Caco-2 (cell line): ENCODE measurements at regions not wholly inside any gene's neighbourhood (a gene's known extent, or its start where the extent isn't known, plus 50 kb on each side); places are given as distances from the start of the nearest gene placed in this dataset.

Source experiments
- BruUV-seq: library from RNA; stranded (reverse); fragments of 400-500 nt; replicated peaks from 2 replicates; lab custom pipeline; 2021; lab: Mats Ljungman, UMichigan
- CTCF ChIA-PET: fragments of 300-600 bp; sonication (Branson Sonifier 250); formaldehyde crosslinking; loops from one replicate; lab custom pipeline; 2022; ENCODE audit warnings: antibody characterized with exemption; lab: Charles Lee
- POLR2A ChIA-PET: fragments of 300-600 bp; sonication (Branson Sonifier 250); formaldehyde crosslinking; loops from one replicate; lab custom pipeline; 2022; ENCODE audit warnings: antibody characterized with exemption; lab: Charles Lee
- DNase-seq, 2 experiments: peaks; one replicate each; pipeline versions ENCODE4 v3.0.0 to v3.0.0-alpha.2; 2020 to 2022
- H3K27me3 ChIP-seq: replicated peaks from 2 replicates; pipeline ENCODE4 v1.6.0; 2011; ENCODE audit warnings: low read length; ENCODE audit not compliant: control insufficient read depth, insufficient read depth
- H3K36me3 ChIP-seq: 2 replicates; pipeline ENCODE4 v1.5.1; 2011; ENCODE audit warnings: low read length; ENCODE audit not compliant: control insufficient read depth, insufficient read depth
- H3K4me1 ChIP-seq: fragments of 250-450 bp; sonication (Bioruptor Pico); 2 replicates; pipeline ENCODE4 v1.5.1; 2020; ENCODE audit warnings: mild to moderate bottlenecking
- H3K4me3 ChIP-seq: 2 replicates; pipeline ENCODE4 v1.5.1; 2011; ENCODE audit warnings: low read depth, mild to moderate bottlenecking, control low read depth, low read length
- H3K9me3 ChIP-seq: fragments of 250-450 bp; sonication (Bioruptor Pico); 2 replicates; pipeline ENCODE4 v1.5.1; 2020; ENCODE audit warnings: mild to moderate bottlenecking, moderate library complexity
- H3K27ac Mint-ChIP-seq: one replicate; pipeline ENCODE4 v1.8.0; 2022; ENCODE audit warnings: mixed read lengths; ENCODE audit not compliant: unreplicated experiment
- H3K27me3 Mint-ChIP-seq: one replicate; pipeline ENCODE4 v1.8.0; 2022; ENCODE audit warnings: mixed read lengths; ENCODE audit not compliant: insufficient read depth, unreplicated experiment
- H3K36me3 Mint-ChIP-seq: one replicate; pipeline ENCODE4 v1.8.0; 2022; ENCODE audit warnings: mild to moderate bottlenecking, mixed read lengths; ENCODE audit not compliant: insufficient read depth, unreplicated experiment
- H3K4me1 Mint-ChIP-seq: one replicate; pipeline ENCODE4 v1.8.0; 2022; ENCODE audit warnings: low read depth, mixed read lengths; ENCODE audit not compliant: unreplicated experiment
- H3K4me3 Mint-ChIP-seq: one replicate; pipeline ENCODE4 v1.8.0; 2022; ENCODE audit warnings: mild to moderate bottlenecking, moderate library complexity, mixed read lengths; ENCODE audit not compliant: unreplicated experiment
- H3K9me3 Mint-ChIP-seq: one replicate; pipeline ENCODE4 v1.8.0; 2022; ENCODE audit warnings: mixed read lengths; ENCODE audit not compliant: unreplicated experiment
- intact Hi-C: fragments of 100-400 bp; cut with micrococcal nuclease; formaldehyde crosslinking; loops from one replicate; pipeline ENCODE4 v1.10.0; 2022; ENCODE audit not compliant: unreplicated experiment
- TF ChIP-seq, protein P1 (sequence below), 2 experiments: fragments of 200-600 bp in 1 of 2; IDR thresholded peaks; 1 replicate in 1 of 2; 2 replicates in 1 of 2; pipeline versions ENCODE4 v1.5.1 to v1.8.0; 2011 to 2022; ENCODE audit warnings: antibody characterized with exemption in 1 of 2, control low read depth in 1 of 2, inconsistent platforms in 1 of 2, low read depth in 1 of 2, low read length in 1 of 2, mild to moderate bottlenecking in 1 of 2, moderate library complexity in 1 of 2; ENCODE audit not compliant: insufficient read depth in 1 of 2, severe bottlenecking in 1 of 2, unreplicated experiment in 1 of 2

DNA sequence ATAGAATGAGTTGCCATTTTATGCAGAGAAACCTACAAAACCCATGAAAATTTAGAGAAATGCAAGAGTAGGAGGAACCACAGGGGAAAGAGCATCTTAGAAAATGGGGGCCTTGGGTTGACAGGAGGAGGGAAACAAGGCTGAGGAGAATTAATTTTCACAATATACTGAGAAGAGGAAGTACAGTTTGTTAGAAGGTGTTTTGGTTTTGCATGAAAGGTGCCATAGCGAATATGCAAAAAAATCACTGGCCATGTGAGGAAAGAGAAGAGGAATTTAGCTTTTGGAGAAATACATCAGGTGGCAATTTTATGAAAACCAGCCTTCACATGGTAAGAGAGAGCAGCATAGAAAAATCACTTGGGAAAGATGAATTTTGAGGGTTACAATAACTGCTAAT lies 413.9 kb upstream of the C2CD4B start:
- TF ChIP-seq, protein P1, sequence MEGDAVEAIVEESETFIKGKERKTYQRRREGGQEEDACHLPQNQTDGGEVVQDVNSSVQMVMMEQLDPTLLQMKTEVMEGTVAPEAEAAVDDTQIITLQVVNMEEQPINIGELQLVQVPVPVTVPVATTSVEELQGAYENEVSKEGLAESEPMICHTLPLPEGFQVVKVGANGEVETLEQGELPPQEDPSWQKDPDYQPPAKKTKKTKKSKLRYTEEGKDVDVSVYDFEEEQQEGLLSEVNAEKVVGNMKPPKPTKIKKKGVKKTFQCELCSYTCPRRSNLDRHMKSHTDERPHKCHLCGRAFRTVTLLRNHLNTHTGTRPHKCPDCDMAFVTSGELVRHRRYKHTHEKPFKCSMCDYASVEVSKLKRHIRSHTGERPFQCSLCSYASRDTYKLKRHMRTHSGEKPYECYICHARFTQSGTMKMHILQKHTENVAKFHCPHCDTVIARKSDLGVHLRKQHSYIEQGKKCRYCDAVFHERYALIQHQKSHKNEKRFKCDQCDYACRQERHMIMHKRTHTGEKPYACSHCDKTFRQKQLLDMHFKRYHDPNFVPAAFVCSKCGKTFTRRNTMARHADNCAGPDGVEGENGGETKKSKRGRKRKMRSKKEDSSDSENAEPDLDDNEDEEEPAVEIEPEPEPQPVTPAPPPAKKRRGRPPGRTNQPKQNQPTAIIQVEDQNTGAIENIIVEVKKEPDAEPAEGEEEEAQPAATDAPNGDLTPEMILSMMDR (IDR thresholded peaks at IDR 0.05; ENCODE audit: insufficient read depth in 1 of 2, low read depth in 1 of 2, low read length in 1 of 2, severe bottlenecking in 1 of 2, unreplicated experiment in 1 of 2), result no peak
- no peaks in the 10 kb centered on the region for H3K27me3 ChIP-seq
- intact Hi-C loops, result no loop called here
- Mint-ChIP-seq H3K4me1 (peaks cover 7% of the 10 kb centered on the region), H3K27ac (no peak overlapping the region), H3K36me3 (peaks cover 26% of the 10 kb centered on the region), H3K4me3 (no peak overlapping the region), H3K27me3 (no peaks in the 10 kb centered on the region), H3K9me3 (no peaks in the 10 kb centered on the region)
- no peak overlapping the region for H3K4me3 ChIP-seq
- DNase-seq, result no peak
- no peaks in the 10 kb centered on the region; the same call in 1 of the 2 replicates for H3K4me1 ChIP-seq
- ChIA-PET POLR2A (no interaction called here), CTCF (no interaction called here)
- peaks cover 2% of the 10 kb centered on the region for H3K36me3 ChIP-seq
- no peaks in the 10 kb centered on the region for H3K9me3 ChIP-seq
- BruUV-seq, result no TSS peak

DNA sequence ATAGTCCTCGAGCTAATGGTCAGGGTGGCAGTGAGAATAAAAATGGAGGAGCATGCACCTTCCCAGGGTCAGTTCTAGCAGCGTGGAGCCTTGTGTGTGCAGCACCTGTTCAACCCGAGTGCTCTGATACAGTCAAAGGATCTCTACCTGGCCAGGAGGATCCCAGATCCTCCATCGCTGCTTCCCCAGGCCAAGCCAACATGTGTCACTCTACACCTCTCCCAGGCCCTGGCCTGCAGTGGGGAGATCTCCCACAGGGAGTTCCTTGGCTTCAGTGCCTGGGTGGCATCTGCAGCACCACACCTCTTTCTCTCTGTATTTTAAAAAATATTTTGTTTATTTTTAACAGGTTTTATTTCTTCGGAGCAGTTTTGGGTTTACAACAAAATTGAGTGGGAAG lies 414.8 kb upstream of the C2CD4B start:
- no peaks in the 10 kb centered on the region for H3K9me3 Mint-ChIP-seq
- Histone ChIP-seq H3K4me1 (no peaks in the 10 kb centered on the region; the same call in 1 of the 2 replicates), H3K36me3 (peaks cover 3% of the 10 kb centered on the region), H3K9me3 (no peaks in the 10 kb centered on the region), H3K4me3 (no peak overlapping the region), H3K27me3 (no peaks in the 10 kb centered on the region)
- intact Hi-C loops, result no loop called here
- no peak overlapping the region for H3K4me3 Mint-ChIP-seq
- BruUV-seq, result no TSS peak
- H3K27ac Mint-ChIP-seq, result no peak overlapping the region
- H3K27me3 Mint-ChIP-seq, result no peaks in the 10 kb centered on the region
- CTCF ChIA-PET, result no interaction called here
- POLR2A ChIA-PET, result no interaction called here
- peaks cover 7% of the 10 kb centered on the region for H3K4me1 Mint-ChIP-seq
- TF ChIP-seq, protein P1 (IDR thresholded peaks at IDR 0.05; ENCODE audit: insufficient read depth in 1 of 2, low read depth in 1 of 2, low read length in 1 of 2, severe bottlenecking in 1 of 2, unreplicated experiment in 1 of 2), result no peak
- peaks cover 26% of the 10 kb centered on the region for H3K36me3 Mint-ChIP-seq
- no peak for DNase-seq

DNA sequence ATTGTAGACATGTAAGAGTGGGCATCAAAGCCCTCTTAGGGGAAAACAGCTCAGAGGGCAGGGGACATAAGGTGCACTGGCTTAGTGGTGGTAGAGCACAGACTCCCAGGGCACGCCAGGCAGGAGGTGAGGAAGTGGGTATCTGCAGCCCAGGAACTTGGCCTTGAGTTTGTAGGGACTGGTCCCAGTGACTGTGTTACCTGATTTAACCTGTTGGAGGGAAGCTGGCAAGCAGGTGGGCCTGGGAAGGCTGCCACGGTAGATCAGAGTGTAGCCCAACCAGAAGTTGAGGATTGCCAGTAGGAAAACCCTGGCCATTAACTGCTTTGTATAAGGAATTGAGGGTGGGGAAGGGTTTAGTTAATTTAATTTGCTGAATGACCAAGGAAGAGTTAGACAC lies 417.5 kb upstream of the C2CD4B start:
- Histone ChIP-seq H3K9me3 (no peaks in the 10 kb centered on the region), H3K27me3 (no peaks in the 10 kb centered on the region), H3K36me3 (peaks cover 4% of the 10 kb centered on the region), H3K4me1 (no peaks in the 10 kb centered on the region; the same call in 1 of the 2 replicates), H3K4me3 (no peak overlapping the region)
- TF ChIP-seq, protein P1 (IDR thresholded peaks at IDR 0.05; ENCODE audit: insufficient read depth in 1 of 2, low read depth in 1 of 2, low read length in 1 of 2, severe bottlenecking in 1 of 2, unreplicated experiment in 1 of 2), result no peak
- peaks cover 13% of the 10 kb centered on the region for H3K4me1 Mint-ChIP-seq
- BruUV-seq, result no TSS peak
- intact Hi-C loops, result no loop called here
- CTCF ChIA-PET, result no interaction called here
- POLR2A ChIA-PET, result no interaction called here
- no peaks in the 10 kb centered on the region for H3K27me3 Mint-ChIP-seq
- H3K36me3 Mint-ChIP-seq, result peaks cover 26% of the 10 kb centered on the region
- DNase-seq, result no peak
- H3K27ac Mint-ChIP-seq, result no peak overlapping the region
- no peaks in the 10 kb centered on the region for H3K9me3 Mint-ChIP-seq
- H3K4me3 Mint-ChIP-seq, result no peak overlapping the region
